Liver (tissue), 8 donors: ENCODE measurements at regions not wholly inside any gene's neighbourhood (a gene's known extent, or its start where the extent isn't known, plus 50 kb on each side); places are given as distances from the start of the nearest gene placed in this dataset.

Experiments
- DNase-seq: peaks from one replicate; pipeline ENCODE4 v3.0.0-alpha.2; 2017; ENCODE audit warnings: low spot score
- H3K27ac ChIP-seq, 2 donors: one replicate each; pipeline ENCODE4 v1.7.0; 2013; ENCODE audit warnings: inconsistent platforms in 2 of 2, low read length in 2 of 2, control low read depth in 1 of 2, low read depth in 1 of 2, mild to moderate bottlenecking in 1 of 2
- H3K27me3 ChIP-seq, 4 donors: one replicate each; pipeline versions ENCODE4 v1.6.1 to v1.7.0; 2013; ENCODE audit warnings: low read length in 3 of 4, inconsistent platforms in 1 of 4, mild to moderate bottlenecking in 1 of 4, moderate library complexity in 1 of 4; ENCODE audit not compliant: control insufficient read depth in 4 of 4, insufficient read depth in 4 of 4
- H3K36me3 ChIP-seq, 4 donors: one replicate each; pipeline versions ENCODE4 v1.6.1 to v1.7.0; 2013; ENCODE audit warnings: low read length in 3 of 4, mild to moderate bottlenecking in 3 of 4, low read depth in 1 of 4, moderate library complexity in 1 of 4; ENCODE audit not compliant: control insufficient read depth in 4 of 4, insufficient read depth in 3 of 4
- H3K4me1 ChIP-seq, 4 donors: one replicate each; pipeline versions ENCODE4 v1.6.1 to v1.7.0; 2013; ENCODE audit warnings: low read length in 3 of 4, mild to moderate bottlenecking in 3 of 4, moderate library complexity in 1 of 4; ENCODE audit not compliant: control insufficient read depth in 4 of 4, insufficient read depth in 4 of 4
- H3K4me3 ChIP-seq, 3 donors: one replicate each; pipeline versions ENCODE4 v1.6.1 to v1.7.0; 2013; ENCODE audit warnings: low read length in 3 of 3, control low read depth in 1 of 3, low read depth in 1 of 3, mild to moderate bottlenecking in 1 of 3
- H3K9ac ChIP-seq, 2 donors: one replicate each; pipeline ENCODE4 v1.7.0; 2013; ENCODE audit warnings: low read length in 2 of 2, mild to moderate bottlenecking in 2 of 2, moderate library complexity in 2 of 2, control low read depth in 1 of 2, low read depth in 1 of 2
- H3K9me3 ChIP-seq, 4 donors: one replicate each; pipeline versions ENCODE4 v1.6.1 to v1.7.0; 2013; ENCODE audit warnings: low read length in 3 of 4; ENCODE audit not compliant: control insufficient read depth in 4 of 4
- ATF3 ChIP-seq: IDR thresholded peaks from 2 replicates; pipeline ENCODE4 v1.6.1; 2016; ENCODE audit warnings: antibody characterized with exemption
- CTCF ChIP-seq: fragments of 150-350 bp; IDR thresholded peaks from 2 replicates; pipeline ENCODE4 v1.5.1; 2017; ENCODE audit warnings: improper control_type of control experiment, low read depth, low read length; ENCODE audit not compliant: missing input control
- FOXA2 ChIP-seq: IDR thresholded peaks from 2 replicates; pipeline ENCODE4 v1.6.1; 2016; ENCODE audit warnings: antibody characterized with exemption
- GABPA ChIP-seq, 2 donors: IDR thresholded peaks in 1 of 2; conservative IDR thresholded peaks in 1 of 2; 2 replicates each; pipeline ENCODE4 v1.6.1; 2016; ENCODE audit warnings: antibody characterized with exemption in 2 of 2, mild to moderate bottlenecking in 1 of 2, moderate library complexity in 1 of 2
- HNF4G ChIP-seq: IDR thresholded peaks from 2 replicates; pipeline ENCODE4 v1.6.1; 2016; ENCODE audit warnings: antibody characterized with exemption
- RAD21 ChIP-seq, 2 donors: IDR thresholded peaks; 2 replicates each; pipeline ENCODE4 v1.6.1; 2016; ENCODE audit warnings: antibody characterized with exemption in 2 of 2, mild to moderate bottlenecking in 2 of 2
- RXRA ChIP-seq, 2 donors: IDR thresholded peaks; 2 replicates each; pipeline ENCODE4 v1.6.1; 2017 to 2018; ENCODE audit warnings: antibody characterized with exemption in 2 of 2, mild to moderate bottlenecking in 1 of 2
- TAF1 ChIP-seq: conservative IDR thresholded peaks from 2 replicates; pipeline ENCODE4 v1.6.1; 2016; ENCODE audit warnings: antibody characterized with exemption, mild to moderate bottlenecking
- ZBTB33 ChIP-seq: IDR thresholded peaks from 2 replicates; pipeline ENCODE4 v1.6.1; 2016; ENCODE audit warnings: antibody characterized with exemption
- WGBS: extraction: QIAGEN DNeasy Blood & Tissue Kit; methylation state at CpG from one replicate; pipeline ENCODE4 v1.1.7; 2013; 5-methylcytosine and 5-hydroxymethylcytosine counted together
- donor health status: healthy.
- donor health status: healthy.
- donor health status: healthy.
- donor health status: healthy.
- donor health status: healthy.

- Histone ChIP-seq H3K27ac (no peak overlapping the region), H3K4me1 (no peaks in the 10 kb centered on the region), H3K9me3 (no peaks in the 10 kb centered on the region), H3K27me3 (no peaks in the 10 kb centered on the region), H3K36me3 (no peaks in the 10 kb centered on the region), H3K4me3 (no peak overlapping the region), H3K9ac (no peak overlapping the region)
- TF ChIP-seq FOXA2 = no peak
- no peak for TF ChIP-seq GABPA (IDR thresholded peaks at IDR 0.05 in 1 of 2, conservative IDR thresholded peaks at IDR 0.05 in 1 of 2)
- no peak for TF ChIP-seq HNF4G
- 96% methylated on average over 1 of the region's 1 CpG for WGBS
- DNase-seq = no peak
Measured at GRCh38 chr5:74061292-74061691, 435.3 kb downstream of the ARHGEF28 start.

DNA sequence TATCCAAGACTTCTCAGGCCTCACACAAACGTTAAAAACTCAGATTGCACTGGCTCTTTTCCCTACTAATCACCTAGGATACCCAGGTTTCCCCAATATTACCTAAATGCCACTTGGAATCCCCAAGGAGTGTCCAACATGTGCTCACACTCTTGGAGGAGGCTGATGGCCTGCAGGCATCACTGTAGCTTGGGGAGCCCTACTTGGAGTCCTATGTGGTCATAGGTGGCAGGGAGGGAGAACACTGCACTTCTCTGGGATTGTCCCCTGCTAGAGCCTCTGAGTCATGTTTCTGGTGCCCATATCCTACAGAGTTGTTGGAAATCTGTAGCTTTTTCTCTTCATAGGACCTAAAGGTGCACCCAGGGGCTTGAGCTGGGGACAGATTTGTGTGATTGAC is 433.7 kb downstream of the ARHGEF28 start:
- 70% methylated on average over 1 of the region's 1 CpG for WGBS

GRCh38 chr5:74056789-74057164 is 430.8 kb downstream of the ARHGEF28 start:
- Histone ChIP-seq H3K9me3 (no peaks in the 10 kb centered on the region), H3K27me3 (no peaks in the 10 kb centered on the region), H3K4me3 (no peak overlapping the region), H3K4me1 (no peaks in the 10 kb centered on the region), H3K27ac (no peak overlapping the region), H3K9ac (no peak overlapping the region), H3K36me3 (no peaks in the 10 kb centered on the region)
- TF ChIP-seq CTCF = peak; percentile 38
- no peak for TF ChIP-seq RXRA (IDR thresholded peaks at IDR 0.05)
- TF ChIP-seq RAD21 (IDR thresholded peaks at IDR 0.05) = peak; percentile 65 to 80
- DNase-seq = no peak

More for the DNA sequence above, 433.7 kb downstream of the ARHGEF28 start:
- Histone ChIP-seq H3K27ac (no peak overlapping the region), H3K4me3 (no peak overlapping the region), H3K9ac (no peak overlapping the region), H3K27me3 (no peaks in the 10 kb centered on the region), H3K4me1 (no peaks in the 10 kb centered on the region), H3K9me3 (no peaks in the 10 kb centered on the region), H3K36me3 (no peaks in the 10 kb centered on the region)
- no peak for DNase-seq
- TF ChIP-seq ATF3 (no peak), RAD21 (IDR thresholded peaks at IDR 0.05) (no peak), TAF1 (no peak), ZBTB33 (no peak)
